Stomach smooth muscle (tissue), 2 donors: ENCODE measurements at regions not wholly inside any gene's neighbourhood (a gene's known extent, or its start where the extent isn't known, plus 50 kb on each side); places are given as distances from the start of the nearest gene placed in this dataset.
"Not testable (repeated sequence)": the region's sequence is repeated elsewhere in the genome, so short reads cannot be mapped to it uniquely, and the experiment has no call there.

Source experiments
- H3K27ac ChIP-seq: one replicate; pipeline ENCODE4 v1.7.0; 2013; ENCODE audit warnings: mild to moderate bottlenecking, low read length, inconsistent platforms
- H3K27me3 ChIP-seq, 2 donors: one replicate each; pipeline ENCODE4 v1.7.0; 2013; ENCODE audit warnings: low read length in 2 of 2; ENCODE audit not compliant: insufficient read depth in 2 of 2, control insufficient read depth in 1 of 2
- H3K36me3 ChIP-seq, 2 donors: one replicate each; pipeline ENCODE4 v1.7.0; 2013; ENCODE audit warnings: low read length in 2 of 2; ENCODE audit not compliant: control insufficient read depth in 2 of 2, insufficient read depth in 2 of 2
- H3K4me1 ChIP-seq: one replicate; pipeline ENCODE4 v1.7.0; 2013; ENCODE audit warnings: low read length; ENCODE audit not compliant: control insufficient read depth, insufficient read depth
- H3K4me3 ChIP-seq, 2 donors: one replicate each; pipeline ENCODE4 v1.7.0; 2013; ENCODE audit warnings: low read length in 2 of 2
- H3K9ac ChIP-seq, 2 donors: one replicate each; pipeline ENCODE4 v1.7.0; 2013; ENCODE audit warnings: low read length in 2 of 2, mild to moderate bottlenecking in 1 of 2
- H3K9me3 ChIP-seq, 2 donors: one replicate each; pipeline ENCODE4 v1.7.0; 2013; ENCODE audit warnings: low read length in 2 of 2; ENCODE audit not compliant: control insufficient read depth in 2 of 2
- donor health status: healthy.
- donor health status: Pancreatic carcinoma.

DNA sequence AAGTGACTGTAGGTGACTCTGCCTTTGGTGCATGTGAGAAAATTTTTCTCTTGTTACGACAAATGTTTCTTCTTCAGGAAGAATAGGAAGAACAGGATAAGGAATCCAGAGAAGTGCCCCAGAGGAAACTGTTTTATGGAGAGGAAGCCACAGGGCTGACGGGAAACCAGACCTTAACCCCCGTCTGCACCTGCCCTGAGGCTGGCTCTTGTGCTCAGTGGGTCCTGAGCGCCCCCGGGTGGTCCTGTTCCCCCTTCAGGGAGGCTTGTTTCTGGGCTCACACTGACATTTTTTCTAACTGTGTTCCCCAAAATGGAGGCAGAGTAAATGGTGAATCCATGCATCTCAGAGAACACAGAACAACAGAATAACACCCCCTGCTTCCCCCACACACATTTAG is 691.8 kb downstream of the TMEM121 start:
- H3K27me3 ChIP-seq = peaks cover 0 to 4% of the 10 kb centered on the region in 2 donors
- no peak overlapping the region for H3K4me3 ChIP-seq
- no peaks in the 10 kb centered on the region for H3K36me3 ChIP-seq
- no peaks in the 10 kb centered on the region for H3K9me3 ChIP-seq
- no peaks in the 10 kb centered on the region for H3K4me1 ChIP-seq
- no peak overlapping the region for H3K9ac ChIP-seq
- H3K27ac ChIP-seq = no peak overlapping the region

DNA sequence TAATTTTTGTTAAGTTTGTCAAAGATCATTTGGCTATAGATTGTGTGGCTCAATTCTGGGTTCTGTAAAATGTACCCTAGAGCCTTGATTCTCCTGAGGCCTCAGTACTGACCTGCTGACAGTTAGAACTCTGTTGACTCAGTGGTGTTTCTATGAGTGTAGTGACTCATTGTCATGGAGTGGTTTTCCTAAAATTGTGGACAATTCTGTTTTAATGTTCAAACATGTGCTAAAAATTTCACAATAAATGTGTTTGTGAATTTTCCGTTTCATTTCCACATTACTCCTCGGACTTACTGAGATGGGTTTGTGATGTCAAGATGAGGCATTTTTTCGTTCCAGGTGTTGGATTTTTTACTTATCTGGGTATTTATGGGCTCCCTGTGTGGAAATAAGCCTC is 695.9 kb downstream of the TMEM121 start:
- Histone ChIP-seq H3K4me3 (no peak overlapping the region), H3K9ac (no peak overlapping the region), H3K36me3 (no peaks in the 10 kb centered on the region), H3K27me3 (peaks cover 0 to 4% of the 10 kb centered on the region in 2 donors), H3K9me3 (no peaks in the 10 kb centered on the region), H3K27ac (no peak overlapping the region), H3K4me1 (no peaks in the 10 kb centered on the region)

DNA sequence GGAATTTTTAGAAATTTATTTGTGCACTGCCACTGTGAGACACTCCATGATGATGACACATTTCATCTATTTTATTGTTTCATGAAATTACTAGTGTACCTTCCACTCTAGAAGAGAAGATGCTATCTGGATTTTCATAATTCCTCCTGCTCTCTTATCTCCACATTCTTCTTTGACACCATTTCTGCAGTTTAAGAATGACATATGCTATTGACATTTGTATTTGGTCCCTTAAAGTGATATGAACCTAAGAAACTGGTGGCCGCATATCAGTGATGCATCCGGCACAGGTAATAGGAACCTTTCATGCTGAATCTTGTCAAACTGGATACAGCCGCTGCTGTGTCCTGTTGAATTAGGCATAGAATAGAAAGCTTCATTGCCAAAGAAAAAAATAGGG is 696.3 kb downstream of the TMEM121 start:
- Histone ChIP-seq H3K36me3 (no peaks in the 10 kb centered on the region), H3K9me3 (no peaks in the 10 kb centered on the region), H3K27ac (no peak overlapping the region), H3K4me3 (no peak overlapping the region), H3K27me3 (peaks cover 0 to 4% of the 10 kb centered on the region in 2 donors), H3K9ac (no peak overlapping the region), H3K4me1 (no peaks in the 10 kb centered on the region)

DNA sequence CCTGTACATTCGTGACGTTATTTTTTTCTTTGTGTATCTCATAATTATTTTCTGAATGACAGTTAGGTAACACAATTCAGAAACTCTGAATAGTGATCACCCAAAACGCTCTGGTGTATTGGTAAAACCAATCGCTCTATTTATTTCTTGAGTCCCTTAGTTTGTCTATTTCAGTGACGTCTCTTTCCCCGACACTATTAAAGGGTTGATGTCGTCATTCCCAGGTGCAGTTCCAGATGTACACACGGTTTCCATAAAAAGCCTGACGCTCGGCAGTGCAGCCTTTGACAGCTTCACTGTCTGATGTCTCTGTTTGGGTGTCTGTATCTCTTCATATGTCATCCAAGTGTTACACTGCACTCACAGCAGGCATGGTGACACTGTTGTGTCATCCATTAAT is 701.4 kb downstream of the TMEM121 start:
- Histone ChIP-seq H3K9me3 (peaks cover 0 to 3% of the 10 kb centered on the region in 2 donors), H3K4me1 (no peaks in the 10 kb centered on the region), H3K9ac (no peak overlapping the region), H3K27me3 (peaks cover 0 to 6% of the 10 kb centered on the region in 2 donors), H3K27ac (no peak overlapping the region), H3K4me3 (no peak overlapping the region), H3K36me3 (no peaks in the 10 kb centered on the region)

DNA sequence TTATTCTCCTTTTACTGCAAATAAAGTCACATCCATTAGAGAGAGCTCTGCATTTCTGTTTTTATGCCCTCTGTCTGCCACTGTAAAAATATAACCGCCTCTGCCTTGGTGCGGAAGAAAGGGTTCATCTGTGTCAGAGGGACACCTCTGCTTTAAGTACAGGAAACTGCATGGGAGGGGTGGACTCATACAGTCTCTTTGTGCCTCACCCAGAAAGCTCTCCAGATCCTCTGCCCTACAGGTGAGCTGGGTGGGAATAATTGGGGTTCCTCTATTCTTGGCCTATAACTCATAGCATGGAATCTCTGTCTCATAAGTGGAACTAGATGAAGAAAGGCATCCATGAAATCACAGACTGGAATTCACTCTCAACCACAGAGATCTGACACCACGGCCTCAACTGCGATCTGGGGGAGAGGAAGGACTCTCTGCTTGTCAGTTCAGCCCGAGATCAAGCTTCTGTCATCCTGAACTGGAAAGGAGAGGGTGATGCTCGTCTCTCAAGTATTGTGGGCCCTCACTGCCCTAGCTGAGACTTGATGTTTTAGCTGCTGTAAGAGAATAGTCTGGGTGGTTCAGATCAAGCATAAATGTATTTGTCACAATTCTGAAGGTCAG is 702.3 kb downstream of the TMEM121 start:
- no peaks in the 10 kb centered on the region for H3K36me3 ChIP-seq
- no peak overlapping the region for H3K9ac ChIP-seq
- peaks cover 0 to 6% of the 10 kb centered on the region in 2 donors for H3K27me3 ChIP-seq
- H3K4me1 ChIP-seq = no peaks in the 10 kb centered on the region
- H3K4me3 ChIP-seq = no peak overlapping the region
- H3K9me3 ChIP-seq = peaks cover 0 to 3% of the 10 kb centered on the region in 2 donors
- no peak overlapping the region for H3K27ac ChIP-seq

DNA sequence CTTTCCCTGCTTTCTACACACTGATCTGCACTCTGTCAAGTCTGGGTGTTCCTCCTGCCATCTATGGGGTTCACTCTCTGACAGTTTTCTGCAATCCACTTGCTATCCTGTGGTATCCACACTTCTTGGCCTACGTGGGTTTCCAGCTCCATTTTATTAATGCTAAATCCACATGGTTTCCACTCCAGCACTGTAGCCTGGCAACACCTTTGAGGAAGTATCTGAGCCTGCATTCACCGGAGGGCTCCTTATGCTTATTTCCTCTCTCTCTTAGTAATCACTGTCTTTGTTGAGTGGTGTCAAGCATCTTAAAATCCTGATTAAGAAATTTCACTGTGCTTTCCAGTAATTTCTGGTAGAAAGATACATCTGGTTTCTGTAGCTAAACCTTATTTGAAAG is 703.7 kb downstream of the TMEM121 start:
- peaks cover 0 to 3% of the 10 kb centered on the region in 2 donors for H3K9me3 ChIP-seq
- no peaks in the 10 kb centered on the region for H3K4me1 ChIP-seq
- H3K36me3 ChIP-seq = no peaks in the 10 kb centered on the region
- H3K27ac ChIP-seq = no peak overlapping the region
- peaks cover 0 to 4% of the 10 kb centered on the region in 2 donors for H3K27me3 ChIP-seq
- H3K9ac ChIP-seq = no peak overlapping the region
- H3K4me3 ChIP-seq = no peak overlapping the region

DNA sequence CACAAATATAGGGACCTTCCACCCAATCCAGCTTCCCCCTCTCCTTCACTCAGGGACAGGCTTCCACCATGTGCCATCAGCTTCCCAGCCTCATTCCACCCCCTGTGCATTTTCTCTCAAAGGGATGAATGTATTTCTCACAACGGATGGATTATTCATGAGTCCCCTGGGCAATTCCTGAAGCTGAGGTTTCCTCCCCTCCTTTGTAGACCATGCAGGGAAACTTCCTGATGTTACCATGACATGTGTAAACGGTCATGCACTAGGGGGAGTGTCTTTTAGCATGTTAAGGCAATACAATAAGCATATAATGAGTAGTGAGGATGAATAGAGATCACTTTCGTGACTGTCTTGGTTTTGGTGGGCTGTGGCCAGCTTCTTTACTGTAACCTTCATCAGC is 706.8 kb downstream of the TMEM121 start:
- not testable (repeated sequence) for H3K9me3 ChIP-seq, H3K4me3 ChIP-seq, H3K36me3 ChIP-seq, H3K27me3 ChIP-seq, H3K4me1 ChIP-seq, H3K27ac ChIP-seq, H3K9ac ChIP-seq

DNA sequence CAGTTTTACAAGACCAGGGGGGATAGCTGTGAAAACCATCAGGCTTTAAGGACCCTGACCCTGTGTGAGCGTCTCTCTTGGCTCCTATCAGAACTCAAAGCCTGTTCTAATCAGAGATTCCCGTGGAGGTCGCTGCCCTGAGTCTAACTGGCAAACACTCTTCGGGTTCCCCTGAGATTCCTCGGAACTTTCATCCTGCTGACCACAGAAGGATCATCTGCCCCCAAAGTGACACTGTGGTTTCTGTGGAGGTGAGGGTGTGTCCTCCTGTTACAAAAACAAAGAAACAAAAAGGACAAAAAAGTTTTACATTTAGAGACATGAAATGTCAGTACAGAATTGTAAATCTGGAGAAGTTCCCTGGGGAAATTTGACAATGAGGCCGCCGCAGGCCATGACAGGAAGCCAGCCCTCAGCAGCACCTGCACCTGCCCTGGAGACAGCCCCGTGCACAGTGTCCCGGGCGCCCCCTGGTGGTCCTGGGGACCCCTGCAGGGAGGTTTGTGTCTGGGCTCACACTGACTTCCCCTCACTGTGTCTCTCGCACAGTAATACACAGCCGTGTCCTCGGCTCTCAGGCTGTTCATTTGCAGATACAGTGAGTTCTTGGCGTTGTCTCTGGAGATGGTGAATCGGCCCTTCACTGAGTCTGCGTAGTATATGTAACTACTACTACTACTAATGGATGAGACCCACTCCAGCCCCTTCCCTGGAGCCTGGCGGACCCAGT is 708.3 kb downstream of the TMEM121 start:
- H3K9me3 ChIP-seq, H3K27me3 ChIP-seq, H3K4me1 ChIP-seq, H3K36me3 ChIP-seq, H3K9ac ChIP-seq, H3K27ac ChIP-seq, H3K4me3 ChIP-seq: not testable (repeated sequence)

DNA sequence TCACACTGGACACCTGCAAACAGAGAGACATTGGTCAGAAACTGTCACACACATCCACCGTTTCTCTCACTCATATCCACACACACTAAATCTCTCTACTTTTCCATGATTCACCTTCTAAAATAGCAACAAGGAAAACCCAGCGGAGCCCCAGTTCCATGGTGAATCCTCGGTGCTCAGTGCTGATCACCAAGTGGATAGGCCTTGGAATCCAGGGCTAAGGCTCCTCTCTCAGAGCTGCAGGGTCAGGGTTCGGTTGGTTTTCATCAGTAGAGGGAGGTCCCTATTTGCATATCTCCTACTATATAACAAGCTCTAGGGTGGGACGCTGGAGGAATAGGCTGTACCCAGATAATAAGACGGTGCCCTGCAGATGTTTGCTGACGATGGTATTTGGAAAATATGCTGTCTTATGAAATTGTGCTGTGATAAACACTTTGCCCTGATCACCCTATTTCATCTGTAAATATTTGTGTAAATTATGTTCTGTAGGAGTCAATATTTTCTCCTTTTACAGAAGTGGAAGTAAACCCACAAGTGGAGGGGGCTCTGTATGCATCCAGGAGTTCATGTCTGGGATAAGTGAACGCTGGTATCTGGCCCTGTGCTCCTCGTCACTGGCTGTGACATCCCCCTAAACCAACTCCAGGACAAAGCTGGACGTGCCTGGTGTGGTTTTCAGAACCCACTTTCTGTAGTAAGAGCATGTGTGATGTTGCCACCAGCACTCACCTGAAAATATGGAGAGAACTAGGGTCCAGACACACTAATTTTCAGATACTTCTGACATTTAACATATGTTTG is 709.2 kb downstream of the TMEM121 start:
- Histone ChIP-seq H3K4me3 (no peak overlapping the region), H3K9me3 (no peaks in the 10 kb centered on the region), H3K9ac (no peak overlapping the region), H3K27me3 (peaks cover 0 to 3% of the 10 kb centered on the region in 2 donors), H3K27ac (no peak overlapping the region), H3K4me1 (no peaks in the 10 kb centered on the region), H3K36me3 (no peaks in the 10 kb centered on the region)

DNA sequence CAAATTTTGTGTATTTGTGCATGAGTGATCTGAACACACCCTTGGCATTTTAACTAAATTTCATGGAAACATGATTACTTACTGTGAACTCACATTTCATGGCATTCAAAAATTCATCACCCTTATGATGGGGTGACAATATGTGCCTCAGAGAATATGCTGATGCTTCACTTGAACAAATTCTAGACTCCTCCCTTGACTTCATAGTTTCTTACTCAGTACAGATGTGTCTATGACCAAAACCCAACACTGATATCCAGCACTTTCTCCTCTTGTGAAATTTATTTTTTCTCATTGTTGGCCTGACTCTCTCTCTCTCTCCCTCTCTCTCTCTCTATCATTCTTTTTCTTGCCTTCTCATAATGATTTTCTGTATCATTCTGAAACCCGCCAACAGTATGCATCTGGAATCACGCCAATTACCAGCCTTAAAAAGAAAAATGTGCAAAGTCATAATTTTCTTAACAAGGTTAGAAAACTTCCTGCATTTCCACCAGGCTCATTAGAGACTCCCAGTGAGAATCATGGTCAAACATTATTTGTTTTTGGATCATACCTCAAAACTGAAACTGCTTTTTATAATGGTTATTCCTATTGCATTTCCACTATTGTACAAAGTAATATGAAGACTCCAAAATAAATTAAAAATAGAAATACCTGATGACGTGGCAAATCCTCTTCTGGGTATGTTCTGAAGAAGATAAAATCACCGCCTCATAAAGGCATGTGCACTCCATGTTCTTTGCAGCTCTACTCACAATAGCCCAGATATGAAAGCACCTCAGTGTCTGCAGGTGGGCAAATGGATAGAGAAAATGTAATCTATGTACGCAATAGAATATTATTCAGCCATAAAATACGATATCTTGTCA is 722.2 kb downstream of the TMEM121 start:
- Histone ChIP-seq H3K9me3 (no peaks in the 10 kb centered on the region), H3K4me1 (no peaks in the 10 kb centered on the region), H3K4me3 (no peak overlapping the region), H3K27ac (no peak overlapping the region), H3K36me3 (no peaks in the 10 kb centered on the region), H3K9ac (no peak overlapping the region), H3K27me3 (peaks cover 0 to 4% of the 10 kb centered on the region in 2 donors)
